Neural cell (in vitro differentiated cells): ENCODE measurements at regions not wholly inside any gene's neighbourhood (a gene's known extent, or its start where the extent isn't known, plus 50 kb on each side); places are given as distances from the start of the nearest gene placed in this dataset.

Experiments used
- H2AFZ ChIP-seq: fragments of 200-600, 300-800 bp; sonication (generic), shearing (Covaris generic); 2 replicates; pipeline ENCODE4 v1.6.0; 2014; ENCODE audit warnings: low read depth, mild to moderate bottlenecking, antibody characterized with exemption, low read length, moderate library complexity
- H3F3A ChIP-seq: fragments of 200-600 bp; shearing (Covaris generic); 2 replicates; pipeline ENCODE4 v1.6.1; 2016; ENCODE audit warnings: mild to moderate bottlenecking, moderate library complexity, mixed read lengths, antibody characterized with exemption, low read length; ENCODE audit not compliant: insufficient read depth, poor library complexity, severe bottlenecking
- H3K27ac ChIP-seq: fragments of 200-600, 300-800 bp; sonication (generic), shearing (Covaris generic); 2 replicates; pipeline ENCODE4 v1.5.1; 2014; ENCODE audit warnings: mild to moderate bottlenecking, low read length, moderate library complexity
- H3K27me3 ChIP-seq: fragments of 300-800, 200-600 bp; sonication (generic), shearing (Covaris generic); 2 replicates; pipeline ENCODE4 v1.6.0; 2014; ENCODE audit warnings: mild to moderate bottlenecking, low read depth, low read length, moderate library complexity; ENCODE audit not compliant: insufficient read depth
- H3K36me3 ChIP-seq: fragments of 300-800, 200-600 bp; sonication (generic), shearing (Covaris generic); 2 replicates; pipeline ENCODE4 v1.5.1; 2014; ENCODE audit warnings: mild to moderate bottlenecking, antibody characterized with exemption, low read length, moderate library complexity; ENCODE audit not compliant: insufficient read depth
- H3K4me2 ChIP-seq: fragments of 300-800, 200-600 bp; sonication (generic), shearing (Covaris generic); 2 replicates; pipeline ENCODE4 v1.6.0; 2014; ENCODE audit warnings: mild to moderate bottlenecking, low read length
- H3K4me3 ChIP-seq: fragments of 300-800, 200-600 bp; sonication (generic), shearing (Covaris generic); 2 replicates; pipeline ENCODE4 v1.5.1; 2014; ENCODE audit warnings: mild to moderate bottlenecking, low read length, moderate library complexity
- H3K79me2 ChIP-seq: fragments of 200-600 bp; shearing (Covaris generic); replicated peaks from 2 replicates; pipeline ENCODE4 v1.6.0; 2014; ENCODE audit warnings: mild to moderate bottlenecking, low read length, moderate library complexity; ENCODE audit not compliant: insufficient read depth
- H3K9ac ChIP-seq: fragments of 300-800, 200-600 bp; sonication (generic), shearing (Covaris generic); 2 replicates; pipeline ENCODE4 v1.6.1; 2016; ENCODE audit warnings: mild to moderate bottlenecking, low read length, mixed read lengths
- H3K9me2 ChIP-seq: fragments of 200-600 bp; shearing (Covaris generic); 2 replicates; pipeline ENCODE4 v1.6.1; 2016; ENCODE audit warnings: mild to moderate bottlenecking, low read length, mixed read lengths; ENCODE audit not compliant: insufficient read depth
- H3K9me3 ChIP-seq: fragments of 200-600, 300-800 bp; sonication (generic), shearing (Covaris generic); 2 replicates; pipeline ENCODE4 v1.6.1; 2016; ENCODE audit warnings: mild to moderate bottlenecking, mixed run types, low read length, moderate library complexity, mixed read lengths
- H4K20me1 ChIP-seq: fragments of 200-600 bp; shearing (Covaris generic); 2 replicates; pipeline ENCODE4 v1.6.1; 2016; ENCODE audit warnings: mild to moderate bottlenecking, mixed run types; ENCODE audit not compliant: insufficient read depth
- CTCF ChIP-seq: fragments of 450-650 bp; IDR thresholded peaks from 2 replicates; pipeline ENCODE4 v1.5.1; 2014; ENCODE audit warnings: antibody characterized with exemption, mild to moderate bottlenecking, moderate library complexity; ENCODE audit not compliant: poor library complexity, severe bottlenecking
- EP300 ChIP-seq: fragments of 450-650 bp; conservative IDR thresholded peaks from 2 replicates; pipeline ENCODE4 v1.6.1; 2014; ENCODE audit warnings: antibody characterized with exemption, mild to moderate bottlenecking, moderate library complexity; ENCODE audit not compliant: poor library complexity, severe bottlenecking
- EZH2 ChIP-seq: fragments of 200-600, 300-800 bp; shearing (Covaris generic), sonication (generic); IDR thresholded peaks from 2 replicates; pipeline ENCODE4 v1.6.1; 2014; ENCODE audit warnings: antibody characterized with exemption, low read length, borderline replicate concordance, mild to moderate bottlenecking; ENCODE audit not compliant: insufficient read depth, poor library complexity, severe bottlenecking
- MXI1 ChIP-seq: fragments of 450-650 bp; conservative IDR thresholded peaks from 2 replicates; pipeline ENCODE4 v1.6.1; 2014; ENCODE audit warnings: antibody characterized with exemption, mild to moderate bottlenecking; ENCODE audit not compliant: poor library complexity, severe bottlenecking
- POLR2AphosphoS5 ChIP-seq: IDR thresholded peaks from 2 replicates; pipeline ENCODE4 v1.6.1; 2012
- RAD21 ChIP-seq: fragments of 450-650 bp; conservative IDR thresholded peaks from 2 replicates; pipeline ENCODE4 v1.6.1; 2014; ENCODE audit warnings: antibody characterized with exemption, mild to moderate bottlenecking, moderate library complexity
- REST ChIP-seq: IDR thresholded peaks from 2 replicates; pipeline ENCODE4 v1.6.1; 2012; ENCODE audit warnings: borderline replicate concordance
- SMC3 ChIP-seq: fragments of 450-650 bp; conservative IDR thresholded peaks from 2 replicates; pipeline ENCODE4 v1.6.1; 2014; ENCODE audit warnings: antibody characterized with exemption, mild to moderate bottlenecking, moderate library complexity; ENCODE audit not compliant: poor library complexity
- TAF1 ChIP-seq: IDR thresholded peaks from 2 replicates; pipeline ENCODE4 v1.6.1; 2012; ENCODE audit warnings: low read depth

- TF ChIP-seq POLR2AphosphoS5 (no peak), EP300 (no peak), TAF1 (no peak), MXI1 (no peak), EZH2 (no peak), CTCF (no peak), RAD21 (no peak), REST (no peak), SMC3 (no peak)
- no peaks in the 10 kb centered on the region for H3K9me2 ChIP-seq
- H3K27ac ChIP-seq = no peak overlapping the region
Measured at GRCh38 chrY:16629146-16629545, 1250.9 kb downstream of the CDY2B start.

GRCh38 chrY:16627122-16627521 lies 1252.9 kb downstream of the CDY2B start:
- TF ChIP-seq EP300 = no peak
- TF ChIP-seq MXI1 = no peak
- no peak for TF ChIP-seq EZH2
- TF ChIP-seq RAD21 = no peak
- TF ChIP-seq POLR2AphosphoS5 = no peak
- TF ChIP-seq REST = no peak
- no peak for TF ChIP-seq TAF1
- TF ChIP-seq CTCF = no peak
- no peak for TF ChIP-seq SMC3
- H3K79me2 ChIP-seq = no peaks in the 10 kb centered on the region
- no peak overlapping the region for H2AFZ ChIP-seq

More at GRCh38 chrY:16629146-16629545, 1250.9 kb downstream of the CDY2B start:
- Histone ChIP-seq H3K9me3 (no peaks in the 10 kb centered on the region), H2AFZ (no peak overlapping the region), H4K20me1 (no peaks in the 10 kb centered on the region), H3K4me3 (no peak overlapping the region), H3K27me3 (no peaks in the 10 kb centered on the region), H3K9ac (no peak overlapping the region), H3K79me2 (no peaks in the 10 kb centered on the region), H3K36me3 (no peaks in the 10 kb centered on the region), H3F3A (no peaks in the 10 kb centered on the region), H3K4me2 (no peak overlapping the region)

More at GRCh38 chrY:16627122-16627521, 1252.9 kb downstream of the CDY2B start:
- no peak overlapping the region for H3K4me3 ChIP-seq
- no peaks in the 10 kb centered on the region for H3K36me3 ChIP-seq
- H3K9me3 ChIP-seq = no peaks in the 10 kb centered on the region
- H3K27ac ChIP-seq = no peak overlapping the region
- H3K9ac ChIP-seq = no peak overlapping the region
- no peaks in the 10 kb centered on the region for H3F3A ChIP-seq
- no peaks in the 10 kb centered on the region for H4K20me1 ChIP-seq
- H3K4me2 ChIP-seq = no peak overlapping the region
- no peaks in the 10 kb centered on the region for H3K27me3 ChIP-seq
- no peaks in the 10 kb centered on the region for H3K9me2 ChIP-seq
